Fibroblast of skin of scalp (primary cell): ENCODE measurements at regions not wholly inside any gene's neighbourhood (a gene's known extent, or its start where the extent isn't known, plus 50 kb on each side); places are given as distances from the start of the nearest gene placed in this dataset.
A peak's percentile ranks its signal among the peaks of the same experiment; 100 is the strongest.
"Not testable (repeated sequence)": the region's sequence is repeated elsewhere in the genome, so short reads cannot be mapped to it uniquely, and the experiment has no call there.

Experiments used
- DNase-seq: peaks from one replicate; pipeline ENCODE4 v3.0.0-alpha.2; 2013

GRCh38 chr4:124978536-124978935 lies 266.0 kb upstream of the ANKRD50 start:
- DNase-seq = not testable (repeated sequence)

GRCh38 chr4:124977045-124977444 lies 264.5 kb upstream of the ANKRD50 start:
- peak; percentile 38 for DNase-seq

GRCh38 chr4:124974152-124974551 lies 261.6 kb upstream of the ANKRD50 start:
- DNase-seq = no peak

GRCh38 chr4:124973716-124974115 lies 261.2 kb upstream of the ANKRD50 start:
- no peak for DNase-seq

GRCh38 chr4:124970011-124970410 lies 257.5 kb upstream of the ANKRD50 start:
- DNase-seq = peak; percentile 84

- DNase-seq = no peak
Observed at GRCh38 chr4:124965497-124965891, 253.0 kb upstream of the ANKRD50 start.

- DNase-seq = no peak
Observed at GRCh38 chr4:124964852-124965496, 252.4 kb upstream of the ANKRD50 start.

- DNase-seq = no peak
Observed at GRCh38 chr4:124964251-124964650, 251.7 kb upstream of the ANKRD50 start.

GRCh38 chr4:124961138-124961750 lies 248.7 kb upstream of the ANKRD50 start:
- DNase-seq = no peak

- DNase-seq = no peak
Observed at GRCh38 chr4:124958847-124959246, 246.3 kb upstream of the ANKRD50 start.

- no peak for DNase-seq
Observed at GRCh38 chr4:124955476-124955875, 242.9 kb upstream of the ANKRD50 start.

GRCh38 chr4:124954046-124954445 lies 241.5 kb upstream of the ANKRD50 start:
- DNase-seq = no peak

- no peak for DNase-seq
Observed at GRCh38 chr4:124953486-124953885, 241.0 kb upstream of the ANKRD50 start.

GRCh38 chr4:124953061-124953460 lies 240.5 kb upstream of the ANKRD50 start:
- DNase-seq = peak; percentile 86

- no peak for DNase-seq
Observed at GRCh38 chr4:124952601-124953000, 240.1 kb upstream of the ANKRD50 start.

GRCh38 chr4:124948976-124949597 lies 236.6 kb upstream of the ANKRD50 start:
- peak; percentile 29 for DNase-seq

GRCh38 chr4:124947622-124948265 lies 235.2 kb upstream of the ANKRD50 start:
- DNase-seq = no peak

GRCh38 chr4:124946696-124947095 lies 234.2 kb upstream of the ANKRD50 start:
- DNase-seq = no peak

GRCh38 chr4:124945422-124945821 lies 232.9 kb upstream of the ANKRD50 start:
- DNase-seq = no peak

GRCh38 chr4:124943938-124944337 lies 231.4 kb upstream of the ANKRD50 start:
- no peak for DNase-seq

- DNase-seq = no peak
Observed at GRCh38 chr4:124943145-124943889, 230.8 kb upstream of the ANKRD50 start.

GRCh38 chr4:124941267-124941666 lies 228.7 kb upstream of the ANKRD50 start:
- DNase-seq = no peak

GRCh38 chr4:124940387-124940786 lies 227.9 kb upstream of the ANKRD50 start:
- DNase-seq = peak; percentile 98
